ENCODE measurements at regions not wholly inside any gene's neighbourhood (a gene's known extent, or its start where the extent isn't known, plus 50 kb on each side); places are given as distances from the start of the nearest gene placed in this dataset.

- DNase-seq = no peak
Observed at GRCh38 chr13:77422724-77423123, 95.8 kb upstream of the MYCBP2 start.

- DNase-seq = no peak
Observed at GRCh38 chr13:77417897-77418296, 91.0 kb upstream of the MYCBP2 start.

GRCh38 chr13:77416666-77417212, 89.8 kb upstream of the MYCBP2 start:
- no peak for DNase-seq

- DNase-seq = no peak
Observed at GRCh38 chr13:77415253-77416071, 88.6 kb upstream of the MYCBP2 start.

- DNase-seq = peak in 1 of 2 experiments; percentile 1
Observed at GRCh38 chr13:77412860-77413259, 86.0 kb upstream of the MYCBP2 start.

- DNase-seq = peak; percentile 1 to 35
Observed at GRCh38 chr13:77412116-77412635, 85.3 kb upstream of the MYCBP2 start.

GRCh38 chr13:77409412-77409811, 82.5 kb upstream of the MYCBP2 start:
- no peak for DNase-seq

- DNase-seq = no peak
Observed at GRCh38 chr13:77406644-77407440, 79.9 kb upstream of the MYCBP2 start.

- DNase-seq = no peak
Observed at GRCh38 chr13:77398825-77399620, 72.1 kb upstream of the MYCBP2 start.

GRCh38 chr13:77397636-77398035, 70.7 kb upstream of the MYCBP2 start:
- no peak for DNase-seq

GRCh38 chr13:77391475-77391874, 64.6 kb upstream of the MYCBP2 start:
- DNase-seq = no peak

- no peak for DNase-seq
Observed at GRCh38 chr13:77390391-77390790, 63.5 kb upstream of the MYCBP2 start.

GRCh38 chr13:77389625-77390000, 62.7 kb upstream of the MYCBP2 start:
- no peak for DNase-seq

GRCh38 chr13:77388944-77389624, 62.2 kb upstream of the MYCBP2 start:
- DNase-seq = no peak

- no peak for DNase-seq
Observed at GRCh38 chr13:77387607-77388200, 60.8 kb upstream of the MYCBP2 start.

GRCh38 chr13:77386880-77387606, 60.1 kb upstream of the MYCBP2 start:
- DNase-seq = no peak

GRCh38 chr13:77386046-77386445, 59.2 kb upstream of the MYCBP2 start:
- no peak for DNase-seq

- no peak for DNase-seq
Observed at GRCh38 chr13:77384999-77385398, 58.1 kb upstream of the MYCBP2 start.

- DNase-seq = no peak
Observed at GRCh38 chr13:77383097-77383496, 56.2 kb upstream of the MYCBP2 start.

- no peak for DNase-seq
Observed at GRCh38 chr13:77381059-77381458, 54.2 kb upstream of the MYCBP2 start.

GRCh38 chr13:77379508-77379907, 52.6 kb upstream of the MYCBP2 start:
- DNase-seq = no peak

All from NCI-H446 (cell line).